HL-60 (cell line): ENCODE measurements at regions not wholly inside any gene's neighbourhood (a gene's known extent, or its start where the extent isn't known, plus 50 kb on each side); places are given as distances from the start of the nearest gene placed in this dataset.

Source experiments
- DNase-seq, 2 experiments: peaks; one replicate each; pipeline ENCODE4 v3.0.0-alpha.2; 2010 to 2020; ENCODE audit warnings: low read depth in 1 of 2, low spot score in 1 of 2
- H3K27ac ChIP-seq: fragments of 250-450 bp; sonication (Bioruptor Pico); replicated peaks from 2 replicates; pipeline ENCODE4 v1.5.1; 2020; ENCODE audit warnings: mild to moderate bottlenecking, moderate library complexity
- H3K27me3 ChIP-seq: fragments of 250-450 bp; sonication (Bioruptor Pico); 2 replicates; pipeline ENCODE4 v1.5.1; 2021; ENCODE audit warnings: mild to moderate bottlenecking, moderate library complexity; ENCODE audit not compliant: insufficient read depth, poor library complexity, severe bottlenecking
- H3K4me3 ChIP-seq: replicated peaks from 2 replicates; pipeline ENCODE4 v1.5.1; 2011; ENCODE audit warnings: mild to moderate bottlenecking, control low read depth, low read length; ENCODE audit not compliant: insufficient read depth
- CTCF ChIP-seq: IDR thresholded peaks from one replicate; pipeline ENCODE4 v1.5.1; 2011; ENCODE audit warnings: low read length, control low read depth, inconsistent platforms; ENCODE audit not compliant: insufficient read depth
- GABPA ChIP-seq: IDR thresholded peaks from 2 replicates; pipeline ENCODE4 v1.6.1; 2012; ENCODE audit warnings: low read depth
- POLR2AphosphoS5 ChIP-seq: IDR thresholded peaks from 2 replicates; pipeline ENCODE4 v1.6.1; 2012; ENCODE audit warnings: low read depth
- REST ChIP-seq: IDR thresholded peaks from 2 replicates; pipeline ENCODE4 v1.6.1; 2012; ENCODE audit warnings: low read depth; ENCODE audit not compliant: insufficient replicate concordance
- SPI1 ChIP-seq: IDR thresholded peaks from 2 replicates; pipeline ENCODE4 v1.6.1; 2012; ENCODE audit warnings: low read depth, mild to moderate bottlenecking, borderline replicate concordance

- Histone ChIP-seq H3K27me3 (no peaks in the 10 kb centered on the region), H3K4me3 (no peak overlapping the region), H3K27ac (no peak overlapping the region)
- no peak for DNase-seq
- TF ChIP-seq CTCF (no peak), SPI1 (no peak), POLR2AphosphoS5 (no peak), REST (no peak), GABPA (no peak)
These were observed 359.4 kb upstream of the FOXG1 start for GRCh38 chr14:28407031-28407825.

GRCh38 chr14:28407996-28408395 lies 358.6 kb upstream of the FOXG1 start:
- TF ChIP-seq GABPA (no peak), REST (no peak), CTCF (no peak), SPI1 (no peak), POLR2AphosphoS5 (no peak)
- Histone ChIP-seq H3K4me3 (no peak overlapping the region), H3K27me3 (no peaks in the 10 kb centered on the region), H3K27ac (no peak overlapping the region)
- DNase-seq = no peak

GRCh38 chr14:28412077-28412476 lies 354.5 kb upstream of the FOXG1 start:
- no peak overlapping the region for H3K27ac ChIP-seq
- TF ChIP-seq POLR2AphosphoS5 (no peak), GABPA (no peak), REST (no peak), SPI1 (no peak)
- no peak overlapping the region for H3K4me3 ChIP-seq
- DNase-seq = no peak
- H3K27me3 ChIP-seq = no peaks in the 10 kb centered on the region
